ENCODE measurements at regions not wholly inside any gene's neighbourhood (a gene's known extent, or its start where the extent isn't known, plus 50 kb on each side); places are given as distances from the start of the nearest gene placed in this dataset.

- TF ChIP-seq PHF8 (CRISPR knock-in tag; IDR thresholded peaks at IDR 0.05) (no peak), ZNF569 (CRISPR knock-in tag; IDR thresholded peaks at IDR 0.05; ENCODE audit: borderline replicate concordance) (no peak), ZNF274 (CRISPR knock-in tag; IDR thresholded peaks at IDR 0.05) (no peak), MAX (IDR thresholded peaks at IDR 0.05) (no peak), KDM4B (CRISPR knock-in tag; IDR thresholded peaks at IDR 0.05) (no peak), ZBTB14 (CRISPR knock-in tag; IDR thresholded peaks at IDR 0.05) (no peak)
Observed at GRCh38 chr18:29003194-29003593, 826.3 kb upstream of the CDH2 start.
